ENCODE measurements at regions not wholly inside any gene's neighbourhood (a gene's known extent, or its start where the extent isn't known, plus 50 kb on each side); places are given as distances from the start of the nearest gene placed in this dataset.
"Not testable (repeated sequence)": the region's sequence is repeated elsewhere in the genome, so short reads cannot be mapped to it uniquely, and the experiment has no call there.

GRCh38 chr1:104182251-104182650 is 432.6 kb downstream of the AMY1C start:
- DNase-seq, result no peak

- no peak for DNase-seq
Measured at GRCh38 chr1:104189207-104189606, 439.5 kb downstream of the AMY1C start.

GRCh38 chr1:104190821-104191220 is 441.1 kb downstream of the AMY1C start:
- DNase-seq, result no peak

DNA sequence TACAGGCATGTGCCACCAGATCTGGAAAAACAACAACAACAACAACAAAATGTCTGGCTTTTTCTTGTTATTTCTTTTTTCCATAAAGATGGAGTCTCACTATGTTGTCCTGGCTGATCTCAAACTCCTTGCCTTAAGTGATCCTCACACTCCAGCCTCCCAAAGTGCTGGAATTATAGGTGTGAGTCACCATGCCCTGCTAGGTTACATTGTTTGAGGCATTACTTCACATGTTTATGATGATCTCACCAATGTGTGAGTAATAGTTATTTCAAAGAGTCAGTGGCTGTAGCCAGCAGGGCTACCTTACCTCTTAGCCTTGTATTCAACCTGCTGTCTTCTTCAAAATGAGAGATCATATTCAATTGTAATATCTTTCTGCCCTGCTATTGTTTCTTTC is 445.7 kb downstream of the AMY1C start:
- no peak for DNase-seq

DNA sequence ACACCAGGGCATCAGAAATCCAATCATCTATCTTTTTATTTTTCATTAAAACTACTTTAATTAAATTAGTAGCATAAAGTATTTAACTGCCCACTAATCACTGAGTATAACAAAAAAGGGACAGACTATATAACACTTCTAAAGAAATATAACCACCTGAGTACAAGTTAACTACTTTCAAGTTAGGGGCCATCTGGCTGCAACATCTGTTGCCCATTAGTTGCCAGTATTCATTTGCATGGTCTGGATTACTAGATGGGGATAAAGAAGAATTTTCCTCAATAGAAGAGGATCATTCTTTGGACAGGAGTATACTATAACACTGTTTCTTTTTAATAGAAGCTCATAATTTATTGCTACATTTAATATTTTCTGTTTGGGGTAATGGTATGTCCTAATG is 446.4 kb downstream of the AMY1C start:
- no peak for DNase-seq

DNA sequence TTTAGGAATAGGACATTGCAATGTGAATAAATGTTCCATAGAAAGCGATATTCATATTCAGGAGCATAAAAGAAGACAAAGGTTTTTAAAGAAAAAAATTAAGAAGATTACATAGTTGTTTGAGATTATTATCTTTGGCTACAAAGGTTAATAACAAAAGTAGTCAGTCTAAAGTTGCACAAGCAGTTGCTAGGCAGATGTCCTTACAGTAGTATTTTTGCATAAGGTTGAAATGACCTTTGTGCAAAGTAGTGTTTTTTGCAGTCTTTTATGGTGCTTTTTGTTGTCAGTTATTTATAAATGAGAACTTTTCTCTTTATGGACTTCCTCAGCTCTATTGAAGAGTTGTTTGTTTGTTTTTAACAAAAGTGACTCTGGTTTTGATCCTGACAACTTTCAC is 447.8 kb downstream of the AMY1C start:
- no peak for DNase-seq

GRCh38 chr1:104212239-104212638 is 462.5 kb downstream of the AMY1C start:
- DNase-seq, result no peak

DNA sequence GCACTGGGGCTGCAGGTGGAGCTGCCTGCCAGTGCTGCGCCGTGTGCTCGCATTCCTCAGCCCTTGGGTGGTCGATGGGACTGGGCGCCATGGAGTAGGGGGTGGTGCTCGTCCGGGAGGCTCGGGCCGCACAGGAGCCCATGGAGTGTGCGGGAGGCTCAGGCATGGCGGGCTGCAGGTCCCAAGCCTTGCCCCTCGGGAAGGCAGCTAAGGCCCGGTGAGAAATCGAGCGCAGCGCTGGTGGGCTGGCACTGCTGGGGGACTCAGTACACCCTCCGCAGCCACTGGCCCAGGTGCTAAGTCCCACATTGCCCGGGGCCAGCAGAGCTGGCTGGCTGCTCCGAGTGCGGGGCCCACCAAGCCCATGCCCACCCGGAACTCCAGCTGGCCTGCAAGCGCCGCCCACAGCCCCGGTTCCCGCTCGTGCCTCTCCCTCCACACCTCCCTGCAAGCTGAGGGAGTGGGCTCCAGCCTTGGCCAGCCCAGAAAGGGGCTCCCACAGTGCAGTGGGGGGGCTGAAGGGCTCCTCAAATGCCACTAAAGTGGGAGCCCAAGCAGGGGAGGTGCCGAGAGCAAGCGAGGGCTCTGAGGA is 467.8 kb downstream of the AMY1C start:
- not testable (repeated sequence) for DNase-seq

GRCh38 chr1:104229860-104230259 is 480.2 kb downstream of the AMY1C start:
- no peak for DNase-seq

- no peak for DNase-seq
Measured at GRCh38 chr1:104231676-104232075, 482.0 kb downstream of the AMY1C start.

DNA sequence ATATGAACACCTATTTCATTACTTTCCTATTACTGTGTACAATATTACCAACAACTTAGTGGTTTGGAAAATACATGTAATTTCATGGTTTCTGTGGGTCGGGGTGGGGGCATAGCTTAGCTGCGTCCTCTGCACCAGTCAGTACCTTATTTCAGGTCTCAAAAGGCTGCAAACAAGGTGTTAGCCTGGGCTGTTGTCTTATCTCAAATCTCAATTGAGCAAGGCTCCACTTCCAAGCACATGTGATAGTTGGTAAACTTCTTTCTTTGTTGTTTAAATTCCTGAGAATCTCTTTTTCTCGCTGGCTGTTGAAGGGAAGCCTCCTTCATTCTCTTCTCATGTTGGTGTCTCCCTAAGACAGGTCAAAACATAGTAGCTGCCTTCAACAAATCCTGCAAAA is 485.4 kb downstream of the AMY1C start:
- DNase-seq, result no peak

DNA sequence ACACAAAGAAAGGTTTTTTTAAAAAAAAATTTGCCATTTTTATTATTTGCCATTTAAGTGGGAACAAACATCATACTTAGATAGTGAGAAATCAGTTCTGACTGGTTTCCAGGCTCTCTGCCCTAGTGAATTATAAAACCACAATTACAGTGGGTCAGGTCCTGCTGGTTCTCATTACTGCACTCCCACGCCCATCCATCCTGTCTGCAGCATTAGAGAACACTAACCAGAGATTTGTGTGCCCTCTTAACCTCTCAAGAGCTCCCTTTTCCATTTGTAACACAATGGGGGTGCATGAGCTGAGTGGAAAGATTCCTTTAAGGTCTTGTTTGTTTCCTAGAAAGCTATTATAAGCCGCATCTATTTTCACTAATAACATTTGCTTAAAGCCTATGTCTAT is 489.3 kb downstream of the AMY1C start:
- no peak for DNase-seq

DNA sequence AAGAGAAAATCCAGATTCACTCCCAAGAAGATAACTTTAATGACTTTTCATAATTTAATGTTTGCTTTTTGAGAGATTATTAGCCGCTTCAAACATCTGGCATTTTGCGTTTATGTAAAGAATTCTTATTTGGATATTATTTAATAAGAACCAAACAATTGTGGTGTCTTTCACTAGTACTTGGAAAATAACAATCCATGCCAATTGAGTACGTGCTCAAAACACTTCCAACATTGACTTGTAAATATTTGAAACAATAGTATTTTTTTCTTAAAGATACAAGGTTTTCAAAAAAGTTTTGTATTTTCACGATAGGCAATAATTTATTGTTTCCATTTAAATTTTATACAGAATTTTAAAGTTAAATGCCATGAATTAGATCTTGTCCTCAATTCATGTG is 498.7 kb downstream of the AMY1C start:
- DNase-seq, result no peak

GRCh38 chr1:104259481-104259880 is 509.8 kb downstream of the AMY1C start:
- no peak for DNase-seq

GRCh38 chr1:104263110-104263509 is 513.4 kb downstream of the AMY1C start:
- not testable (repeated sequence) for DNase-seq

DNA sequence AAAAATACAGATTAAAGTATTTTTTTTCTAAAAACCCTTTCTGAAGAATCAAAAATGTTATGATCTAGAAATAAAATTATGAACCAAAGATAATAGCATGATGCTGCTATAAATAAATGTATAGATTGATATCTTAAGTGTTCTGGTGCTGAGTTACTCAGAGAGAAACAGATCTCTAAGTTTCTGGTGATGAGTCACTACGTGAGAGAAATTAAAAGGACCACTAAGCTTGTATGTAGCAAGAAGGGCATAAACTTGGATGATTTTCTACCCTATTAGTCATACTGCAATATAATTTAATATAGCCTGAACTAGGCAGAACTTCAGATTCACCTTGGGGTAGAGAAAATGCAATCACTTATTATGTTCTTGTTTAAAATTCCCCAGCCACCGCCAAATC is 514.8 kb downstream of the AMY1C start:
- DNase-seq, result no peak

- no peak for DNase-seq
Measured at GRCh38 chr1:104265163-104265562, 515.5 kb downstream of the AMY1C start.

GRCh38 chr1:104266612-104267011 is 516.9 kb downstream of the AMY1C start:
- no peak for DNase-seq

DNA sequence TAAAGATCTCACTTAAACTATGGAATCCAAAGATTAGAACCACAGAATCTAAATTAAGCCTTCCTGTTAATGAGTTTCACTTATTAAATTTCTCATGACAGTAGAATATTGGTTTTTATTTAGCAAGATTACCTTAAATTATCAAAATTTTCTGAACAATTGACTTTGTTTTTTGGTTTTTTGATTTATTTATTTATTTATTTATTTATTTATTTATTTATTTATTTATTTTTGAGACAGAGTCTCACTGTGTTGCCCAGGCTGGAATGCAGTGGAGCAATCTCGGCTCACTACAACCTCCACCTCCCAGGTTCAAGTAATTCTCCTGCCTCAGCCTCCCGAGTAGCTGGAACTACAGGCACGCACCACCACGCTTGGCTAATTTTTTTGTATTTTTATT is 538.6 kb downstream of the AMY1C start:
- DNase-seq, result not testable (repeated sequence)

DNA sequence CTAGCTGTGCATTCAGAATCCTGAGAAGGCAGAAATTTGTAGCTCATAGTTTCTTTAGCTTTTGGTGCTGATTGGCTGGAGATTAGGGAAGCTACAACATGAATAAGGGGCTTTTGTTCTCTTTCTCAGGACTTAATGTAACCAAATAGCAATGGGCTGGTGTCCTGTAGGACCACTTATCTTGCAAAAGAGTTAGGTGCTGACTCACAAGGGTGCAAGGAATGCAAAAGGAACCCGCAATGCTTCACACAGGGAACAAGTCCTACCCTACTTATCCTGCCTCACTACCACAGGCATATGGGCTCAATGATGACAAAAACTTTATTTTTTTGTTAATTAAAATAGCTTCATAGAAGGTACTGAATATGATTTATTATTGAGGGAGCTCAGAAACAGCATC is 541.5 kb downstream of the AMY1C start:
- DNase-seq, result no peak

DNA sequence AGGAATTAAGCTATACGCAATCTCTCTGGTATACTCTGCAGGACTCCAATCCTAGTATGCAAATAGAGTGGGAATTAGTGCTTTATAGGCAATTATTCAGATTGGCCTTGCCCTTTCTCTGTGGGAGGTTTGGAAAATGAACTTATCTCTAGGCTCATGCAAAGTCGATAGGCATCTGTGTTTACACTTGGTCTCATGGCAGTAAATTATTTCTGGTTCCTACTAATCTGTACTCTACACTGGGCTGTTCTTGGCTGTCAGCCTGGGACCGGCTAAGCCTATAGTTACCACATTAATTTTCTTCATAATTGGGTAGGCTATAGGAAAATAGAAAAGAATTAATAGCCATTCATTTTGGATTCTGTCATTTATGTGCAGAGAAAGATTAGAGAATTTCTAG is 544.6 kb downstream of the AMY1C start:
- no peak for DNase-seq

- no peak for DNase-seq
Measured at GRCh38 chr1:104295511-104295910, 545.8 kb downstream of the AMY1C start.

- DNase-seq, result no peak
Measured at GRCh38 chr1:104309673-104310072, 560.0 kb downstream of the AMY1C start.

DNA sequence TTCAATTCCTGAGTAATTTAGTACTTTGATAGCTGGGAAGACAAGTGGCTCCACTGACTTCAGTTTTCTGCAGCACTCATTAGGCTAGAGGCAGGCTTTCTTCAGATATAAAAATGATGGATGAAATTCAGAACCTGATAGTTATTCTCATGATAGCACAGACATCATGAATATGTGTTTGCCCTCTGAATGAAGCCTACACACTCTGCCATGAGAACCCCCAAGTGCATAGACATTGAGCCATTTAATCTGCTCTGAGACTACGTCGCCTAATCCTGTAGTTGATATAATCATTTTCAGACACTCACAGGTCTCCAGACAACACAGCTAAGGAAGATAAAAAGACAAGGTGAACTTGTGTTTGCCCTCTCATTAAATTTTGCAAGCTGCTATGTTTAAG is 566.1 kb downstream of the AMY1C start:
- DNase-seq, result no peak

- DNase-seq, result no peak
Measured at GRCh38 chr1:104322131-104322530, 572.4 kb downstream of the AMY1C start.

GRCh38 chr1:104329278-104329677 is 579.6 kb downstream of the AMY1C start:
- DNase-seq, result no peak
